Peyer's patch (tissue), 4 donors: ENCODE measurements at regions not wholly inside any gene's neighbourhood (a gene's known extent, or its start where the extent isn't known, plus 50 kb on each side); places are given as distances from the start of the nearest gene placed in this dataset.

Experiments
- CTCF ChIP-seq, 6 experiments: fragments of 450-650 bp in 4 of 6; fragments of 200-600 bp in 2 of 6; sonication (generic) in 1 of 6; IDR thresholded peaks; one replicate each; pipeline ENCODE4 v1.5.1; 2017 to 2019; ENCODE audit warnings: antibody characterized with exemption in 6 of 6, mild to moderate bottlenecking in 3 of 6, moderate library complexity in 1 of 6
- POLR2A ChIP-seq, 2 donors: fragments of 450-650 bp; IDR thresholded peaks; one replicate each; pipeline ENCODE4 v1.5.1; 2017; ENCODE audit warnings: antibody characterized with exemption in 2 of 2, mild to moderate bottlenecking in 2 of 2, moderate library complexity in 2 of 2

DNA sequence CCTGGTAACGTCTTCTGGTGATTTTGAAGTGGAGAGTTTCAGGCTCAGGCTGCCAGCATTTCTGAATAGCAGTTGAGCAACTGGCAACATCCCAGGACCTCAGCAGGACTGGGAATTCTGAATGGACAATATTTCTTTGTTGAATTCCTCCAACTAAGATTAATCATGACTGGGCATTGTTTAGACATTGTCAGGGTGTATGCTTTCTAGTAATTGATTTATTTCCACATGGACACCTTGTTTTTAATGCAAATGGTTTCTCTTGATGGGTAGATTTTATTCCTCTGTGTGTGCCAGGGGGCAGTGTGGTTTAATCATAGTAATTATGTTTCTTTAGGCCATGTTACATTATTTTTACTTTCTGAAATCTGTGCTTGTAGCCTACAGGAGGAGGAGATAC lies 1004.7 kb upstream of the LCORL start:
- TF ChIP-seq CTCF (IDR thresholded peaks at IDR 0.05) (no peak), POLR2A (IDR thresholded peaks at IDR 0.05) (no peak)
